K562 (cell line): ENCODE measurements at regions not wholly inside any gene's neighbourhood (a gene's known extent, or its start where the extent isn't known, plus 50 kb on each side); places are given as distances from the start of the nearest gene placed in this dataset.

ENCODE experiments used
- ATAC-seq: fragments of 200-7000 bp; cut with Tn5 transposase; 3 replicates; pipeline ENCODE4 v1.9.1; 2020; ENCODE audit warnings: moderate library complexity
- BruUV-seq: library from RNA; stranded (reverse); fragments of 400-500 nt; replicated peaks from 2 replicates; lab custom pipeline; 2021; lab: Mats Ljungman, UMichigan
- CTCF ChIA-PET: fragments of 300-600 bp; formaldehyde crosslinking; extraction: SDS; loops from one replicate; lab custom pipeline; 2021; ENCODE audit warnings: low intra/inter-chr PET ratio; lab: Yijun Ruan, JAX
- POLR2A ChIA-PET: fragments of 300-600, 350-650 bp; sonication (Branson Sonifier 250); formaldehyde crosslinking; extraction: SDS; loops from one replicate; lab custom pipeline; 2021; ENCODE audit warnings: antibody characterized with exemption, inconsistent platforms; lab: Yijun Ruan, JAX
- DNase-seq, 4 experiments: peaks; one replicate each; pipeline versions ENCODE4 v3.0.0 to v3.0.0-alpha.2; 2011 to 2018; ENCODE audit warnings: low spot score in 3 of 4, mixed read lengths in 3 of 4; ENCODE audit errors: extremely low read depth in 1 of 4
- FAIRE-seq: peaks from 2 replicates; lab custom pipeline; 2011; peaks lifted over from hg19 to GRCh38; lab: Jason Lieb, UNC
- H2AFZ ChIP-seq: 2 replicates; pipeline ENCODE4 v1.6.0; 2011; ENCODE audit warnings: low read depth, low read length, control low read depth, inconsistent platforms
- H3K27ac ChIP-seq: fragments of 200-600 bp; 3 replicates; pipeline ENCODE4 v1.8.0; 2011; ENCODE audit warnings: low read depth, mild to moderate bottlenecking, control low read depth, inconsistent platforms, low read length, moderate library complexity, mixed read lengths; ENCODE audit errors: extremely low read depth
- H3K27me3 ChIP-seq, 2 experiments: fragments of 300-600 bp in 1 of 2; 2 replicates in 1 of 2; 3 replicates in 1 of 2; pipeline versions ENCODE4 v1.6.0 to v1.8.0; 2011; ENCODE audit warnings: inconsistent platforms in 2 of 2, low read length in 2 of 2, mild to moderate bottlenecking in 1 of 2, mixed read lengths in 1 of 2, moderate library complexity in 1 of 2; ENCODE audit not compliant: control insufficient read depth in 2 of 2, insufficient read depth in 2 of 2
- H3K36me3 ChIP-seq: fragments of 300-600 bp; 3 replicates; pipeline ENCODE4 v1.8.0; 2011; ENCODE audit warnings: mild to moderate bottlenecking, low read length, inconsistent platforms; ENCODE audit not compliant: control insufficient read depth, insufficient read depth
- H3K4me1 ChIP-seq, 2 experiments: fragments of 200-600 bp in 1 of 2; replicated peaks in 1 of 2; 2 replicates in 1 of 2; 3 replicates in 1 of 2; pipeline versions ENCODE4 v1.5.1 to v1.8.0; 2011; ENCODE audit warnings: inconsistent platforms in 2 of 2, low read length in 2 of 2, mild to moderate bottlenecking in 1 of 2, mixed read lengths in 1 of 2, moderate library complexity in 1 of 2; ENCODE audit not compliant: control insufficient read depth in 2 of 2, insufficient read depth in 2 of 2
- H3K4me2 ChIP-seq: 2 replicates; pipeline ENCODE4 v1.6.1; 2011; ENCODE audit warnings: low read length, control low read depth, inconsistent platforms, mixed read lengths; ENCODE audit not compliant: insufficient read depth
- H3K4me3 ChIP-seq: fragments of 200-600 bp; sonication (generic), shearing (Covaris generic); 2 replicates; pipeline ENCODE4 v1.5.1; 2016; ENCODE audit warnings: control low read depth, inconsistent platforms
- H3K79me2 ChIP-seq: fragments of 200-600 bp; 3 replicates; pipeline ENCODE4 v1.8.0; 2011; ENCODE audit warnings: low read length, inconsistent platforms; ENCODE audit not compliant: control insufficient read depth, insufficient read depth
- H3K9ac ChIP-seq, 2 experiments: 2 replicates each; pipeline versions ENCODE4 v1.6.0 to v1.6.1; 2011; ENCODE audit warnings: low read depth in 2 of 2, low read length in 2 of 2, control low read depth in 1 of 2, inconsistent platforms in 1 of 2, mild to moderate bottlenecking in 1 of 2, mixed read lengths in 1 of 2; ENCODE audit not compliant: insufficient read depth in 1 of 2
- H3K9me1 ChIP-seq: one replicate; pipeline ENCODE4 v1.6.0; 2011; ENCODE audit warnings: inconsistent platforms, mild to moderate bottlenecking, low read length, moderate library complexity; ENCODE audit not compliant: control insufficient read depth, insufficient read depth
- H3K9me3 ChIP-seq: replicated peaks from 2 replicates; pipeline ENCODE4 v1.5.1; 2011; ENCODE audit warnings: low read depth, low read length, inconsistent platforms; ENCODE audit not compliant: control insufficient read depth, insufficient read depth
- H4K20me1 ChIP-seq: replicated peaks from 2 replicates; pipeline ENCODE4 v1.6.1; 2011; ENCODE audit warnings: low read length, inconsistent platforms, mixed read lengths; ENCODE audit not compliant: control insufficient read depth, insufficient read depth
- HEY1 ChIP-seq: fragments of 250-450 bp; sonication (Bioruptor Pico); IDR thresholded peaks from 2 replicates; pipeline ENCODE4 v1.5.0; 2020; ENCODE audit warnings: mild to moderate bottlenecking, moderate library complexity, borderline replicate concordance
- HMGN3 ChIP-seq: IDR thresholded peaks from 2 replicates; pipeline ENCODE4 v1.6.1; 2011; ENCODE audit warnings: borderline replicate concordance, low read depth, mild to moderate bottlenecking, mixed read lengths, low read length; ENCODE audit not compliant: insufficient read length; ENCODE audit errors: extremely low read depth
- MTA1 ChIP-seq: fragments of 450-650 bp; IDR thresholded peaks from 2 replicates; pipeline ENCODE4 v1.6.1; 2017; ENCODE audit warnings: borderline replicate concordance
- NELFE ChIP-seq: IDR thresholded peaks from 2 replicates; pipeline ENCODE4 v1.6.1; 2011; ENCODE audit warnings: mild to moderate bottlenecking; ENCODE audit not compliant: insufficient read depth, insufficient read length
- NEUROD1 ChIP-seq: fragments of 150-350 bp; IDR thresholded peaks from 2 replicates; pipeline ENCODE4 v1.6.1; 2014; ENCODE audit warnings: borderline replicate concordance, low read length, low read depth; ENCODE audit not compliant: partially characterized antibody
- PHTF2 ChIP-seq: fragments of 250-450 bp; sonication (Bioruptor Pico); IDR thresholded peaks from 2 replicates; pipeline ENCODE4 v1.5.0; 2021; ENCODE audit warnings: mild to moderate bottlenecking
- POLR3G ChIP-seq: IDR thresholded peaks from 2 replicates; pipeline ENCODE4 v1.6.1; 2011; ENCODE audit not compliant: insufficient read length, insufficient replicate concordance; ENCODE audit errors: extremely low read depth
- SMAD2 ChIP-seq: fragments of 150-350 bp; IDR thresholded peaks from 2 replicates; pipeline ENCODE4 v1.6.1; 2014; ENCODE audit warnings: low read depth, mild to moderate bottlenecking, low read length
- STAT5A ChIP-seq: IDR thresholded peaks from 2 replicates; pipeline ENCODE4 v1.6.1; 2012; ENCODE audit warnings: low read length, inconsistent platforms, borderline replicate concordance
- TCF15 ChIP-seq: fragments of 250-450 bp; sonication (Bioruptor Pico); IDR thresholded peaks from 2 replicates; pipeline ENCODE4 v1.8.0; 2022; ENCODE audit warnings: moderate library complexity, mild to moderate bottlenecking, inconsistent platforms
- TRIM25 ChIP-seq: fragments of 450-650 bp; IDR thresholded peaks from 2 replicates; pipeline ENCODE4 v1.7.0; 2016; ENCODE audit warnings: borderline replicate concordance
- YBX1 ChIP-seq: fragments of 450-650 bp; IDR thresholded peaks from 2 replicates; pipeline ENCODE4 v1.7.1; 2016; ENCODE audit warnings: mild to moderate bottlenecking
- ZBTB49 ChIP-seq: sonication (generic); formaldehyde crosslinking; IDR thresholded peaks from 2 replicates; pipeline ENCODE4 v1.8.0; 2022; ENCODE audit warnings: missing genetic modification reagents, mild to moderate bottlenecking, borderline replicate concordance
- WGBS: fragments of 100-300 bp; shearing (Covaris generic); methylation state at CpG from one replicate; pipeline ENCODE4 v1.1.6; 2016; ENCODE audit warnings: low coverage, mixed read lengths; ENCODE audit not compliant: insufficient coverage; ENCODE audit errors: missing lambda C conversion rate; 5-methylcytosine and 5-hydroxymethylcytosine counted together
- in situ Hi-C: fragments of 300-500 bp; cut with MboI; formaldehyde crosslinking; loops from 4 replicates; pipeline ENCODE4 v1.15.0; 2018; ENCODE audit warnings: inconsistent platforms, mixed read lengths
- intact Hi-C: fragments of 100-400 bp; cut with micrococcal nuclease; formaldehyde crosslinking; loops from 2 replicates; pipeline ENCODE4 v1.14.2; 2022

- TF ChIP-seq TCF15 (CRISPR knock-in tag) = no peak
Measured at GRCh38 chr21:24147674-24148073, 1459.6 kb downstream of the MRPL39 start (continued).

GRCh38 chr21:24131056-24131455, 1476.2 kb downstream of the MRPL39 start:
- intact Hi-C loops = no loop called here
- Histone ChIP-seq H3K27me3 (no peaks in the 10 kb centered on the region), H3K4me3 (no peak overlapping the region), H3K9me3 (no peaks in the 10 kb centered on the region), H3K36me3 (no peaks in the 10 kb centered on the region), H3K27ac (no peak overlapping the region), H3K4me2 (no peak overlapping the region), H3K9me1 (no peaks in the 10 kb centered on the region), H3K79me2 (no peaks in the 10 kb centered on the region), H3K4me1 (no peaks in the 10 kb centered on the region), H4K20me1 (no peaks in the 10 kb centered on the region), H3K9ac (no peak overlapping the region), H2AFZ (no peak overlapping the region)
- TF ChIP-seq NEUROD1 (no peak), MTA1 (no peak), ZBTB49 (no peak), HEY1 (CRISPR knock-in tag) (no peak), HMGN3 (no peak), STAT5A (no peak), YBX1 (no peak), PHTF2 (CRISPR knock-in tag) (no peak), SMAD2 (no peak), TRIM25 (no peak), POLR3G (no peak), NELFE (no peak)
- no peak for FAIRE-seq
- CTCF ChIA-PET = no interaction called here
- ATAC-seq = no peak
- in situ Hi-C loops = loop anchor here (25.0 kb wide), 1 partner anchor 1569 kb away; no protein-coding TSS in a partner anchor
- 6% methylated on average over 1 of the region's 1 CpG for WGBS
- no peak for DNase-seq
- no TSS peak for BruUV-seq
- POLR2A ChIA-PET = no interaction called here
